Liver (tissue), 8 donors: ENCODE measurements at regions not wholly inside any gene's neighbourhood (a gene's known extent, or its start where the extent isn't known, plus 50 kb on each side); places are given as distances from the start of the nearest gene placed in this dataset.
A peak's percentile ranks its signal among the peaks of the same experiment; 100 is the strongest.

ENCODE experiments used
- DNase-seq: peaks from one replicate; pipeline ENCODE4 v3.0.0-alpha.2; 2017; ENCODE audit warnings: low spot score
- H3K27ac ChIP-seq, 2 donors: one replicate each; pipeline ENCODE4 v1.7.0; 2013; ENCODE audit warnings: inconsistent platforms in 2 of 2, low read length in 2 of 2, control low read depth in 1 of 2, low read depth in 1 of 2, mild to moderate bottlenecking in 1 of 2
- H3K27me3 ChIP-seq, 4 donors: one replicate each; pipeline versions ENCODE4 v1.6.1 to v1.7.0; 2013; ENCODE audit warnings: low read length in 3 of 4, inconsistent platforms in 1 of 4, mild to moderate bottlenecking in 1 of 4, moderate library complexity in 1 of 4; ENCODE audit not compliant: control insufficient read depth in 4 of 4, insufficient read depth in 4 of 4
- H3K36me3 ChIP-seq, 4 donors: one replicate each; pipeline versions ENCODE4 v1.6.1 to v1.7.0; 2013; ENCODE audit warnings: low read length in 3 of 4, mild to moderate bottlenecking in 3 of 4, low read depth in 1 of 4, moderate library complexity in 1 of 4; ENCODE audit not compliant: control insufficient read depth in 4 of 4, insufficient read depth in 3 of 4
- H3K4me1 ChIP-seq, 4 donors: one replicate each; pipeline versions ENCODE4 v1.6.1 to v1.7.0; 2013; ENCODE audit warnings: low read length in 3 of 4, mild to moderate bottlenecking in 3 of 4, moderate library complexity in 1 of 4; ENCODE audit not compliant: control insufficient read depth in 4 of 4, insufficient read depth in 4 of 4
- H3K4me3 ChIP-seq, 3 donors: one replicate each; pipeline versions ENCODE4 v1.6.1 to v1.7.0; 2013; ENCODE audit warnings: low read length in 3 of 3, control low read depth in 1 of 3, low read depth in 1 of 3, mild to moderate bottlenecking in 1 of 3
- H3K9ac ChIP-seq, 2 donors: one replicate each; pipeline ENCODE4 v1.7.0; 2013; ENCODE audit warnings: low read length in 2 of 2, mild to moderate bottlenecking in 2 of 2, moderate library complexity in 2 of 2, control low read depth in 1 of 2, low read depth in 1 of 2
- H3K9me3 ChIP-seq, 4 donors: one replicate each; pipeline versions ENCODE4 v1.6.1 to v1.7.0; 2013; ENCODE audit warnings: low read length in 3 of 4; ENCODE audit not compliant: control insufficient read depth in 4 of 4
- EGR1 ChIP-seq, 2 donors: IDR thresholded peaks; 2 replicates each; pipeline ENCODE4 v1.6.1; 2016 to 2018; ENCODE audit warnings: antibody characterized with exemption in 2 of 2, low read depth in 2 of 2
- FOXA1 ChIP-seq: IDR thresholded peaks from 2 replicates; pipeline ENCODE4 v1.6.1; 2016; ENCODE audit warnings: antibody characterized with exemption
- FOXA2 ChIP-seq: IDR thresholded peaks from 2 replicates; pipeline ENCODE4 v1.6.1; 2016; ENCODE audit warnings: antibody characterized with exemption
- GABPA ChIP-seq, 2 donors: IDR thresholded peaks in 1 of 2; conservative IDR thresholded peaks in 1 of 2; 2 replicates each; pipeline ENCODE4 v1.6.1; 2016; ENCODE audit warnings: antibody characterized with exemption in 2 of 2, mild to moderate bottlenecking in 1 of 2, moderate library complexity in 1 of 2
- HNF4G ChIP-seq: IDR thresholded peaks from 2 replicates; pipeline ENCODE4 v1.6.1; 2016; ENCODE audit warnings: antibody characterized with exemption
- MAX ChIP-seq: IDR thresholded peaks from 2 replicates; pipeline ENCODE4 v1.6.1; 2016; ENCODE audit warnings: antibody characterized with exemption
- NR2F2 ChIP-seq: IDR thresholded peaks from 2 replicates; pipeline ENCODE4 v1.6.1; 2016; ENCODE audit warnings: antibody characterized with exemption
- RXRA ChIP-seq, 2 donors: IDR thresholded peaks; 2 replicates each; pipeline ENCODE4 v1.6.1; 2017 to 2018; ENCODE audit warnings: antibody characterized with exemption in 2 of 2, mild to moderate bottlenecking in 1 of 2
- SP1 ChIP-seq: IDR thresholded peaks from 2 replicates; pipeline ENCODE4 v1.6.1; 2018; ENCODE audit warnings: antibody characterized with exemption, mild to moderate bottlenecking
- YY1 ChIP-seq: IDR thresholded peaks from 2 replicates; pipeline ENCODE4 v1.6.1; 2016; ENCODE audit warnings: antibody characterized with exemption, mild to moderate bottlenecking
- WGBS: extraction: QIAGEN DNeasy Blood & Tissue Kit; methylation state at CpG from one replicate; pipeline ENCODE4 v1.1.7; 2013; 5-methylcytosine and 5-hydroxymethylcytosine counted together
- TF ChIP-seq, protein P1 (sequence below): fragments of 150-350 bp; IDR thresholded peaks from 2 replicates; pipeline ENCODE4 v1.5.1; 2017; ENCODE audit warnings: improper control_type of control experiment, low read depth, low read length; ENCODE audit not compliant: missing input control
- TF ChIP-seq, protein P2 (sequence below): IDR thresholded peaks from 2 replicates; pipeline ENCODE4 v1.6.1; 2016; ENCODE audit warnings: antibody characterized with exemption, mild to moderate bottlenecking
- TF ChIP-seq, protein P3 (sequence below): IDR thresholded peaks from 2 replicates; pipeline ENCODE4 v1.6.1; 2016; ENCODE audit warnings: antibody characterized with exemption
- donor health status: healthy.
- donor health status: healthy.
- donor health status: healthy.
- donor health status: healthy.
- donor health status: healthy.

GRCh38 chr22:49227670-49228069, 600.0 kb downstream of the BRD1 start:
- no peak for DNase-seq
- Histone ChIP-seq H3K4me3 (no peak overlapping the region), H3K27ac (no peak overlapping the region), H3K27me3 (peaks cover 0 to 5% (median 0%) of the 10 kb centered on the region in 4 donors), H3K9ac (no peak overlapping the region), H3K36me3 (no peaks in the 10 kb centered on the region), H3K9me3 (no peaks in the 10 kb centered on the region), H3K4me1 (no peaks in the 10 kb centered on the region)
- WGBS, result 81% methylated on average over 6 of the region's 6 CpGs
- TF ChIP-seq, protein P1, sequence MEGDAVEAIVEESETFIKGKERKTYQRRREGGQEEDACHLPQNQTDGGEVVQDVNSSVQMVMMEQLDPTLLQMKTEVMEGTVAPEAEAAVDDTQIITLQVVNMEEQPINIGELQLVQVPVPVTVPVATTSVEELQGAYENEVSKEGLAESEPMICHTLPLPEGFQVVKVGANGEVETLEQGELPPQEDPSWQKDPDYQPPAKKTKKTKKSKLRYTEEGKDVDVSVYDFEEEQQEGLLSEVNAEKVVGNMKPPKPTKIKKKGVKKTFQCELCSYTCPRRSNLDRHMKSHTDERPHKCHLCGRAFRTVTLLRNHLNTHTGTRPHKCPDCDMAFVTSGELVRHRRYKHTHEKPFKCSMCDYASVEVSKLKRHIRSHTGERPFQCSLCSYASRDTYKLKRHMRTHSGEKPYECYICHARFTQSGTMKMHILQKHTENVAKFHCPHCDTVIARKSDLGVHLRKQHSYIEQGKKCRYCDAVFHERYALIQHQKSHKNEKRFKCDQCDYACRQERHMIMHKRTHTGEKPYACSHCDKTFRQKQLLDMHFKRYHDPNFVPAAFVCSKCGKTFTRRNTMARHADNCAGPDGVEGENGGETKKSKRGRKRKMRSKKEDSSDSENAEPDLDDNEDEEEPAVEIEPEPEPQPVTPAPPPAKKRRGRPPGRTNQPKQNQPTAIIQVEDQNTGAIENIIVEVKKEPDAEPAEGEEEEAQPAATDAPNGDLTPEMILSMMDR, result no peak
- TF ChIP-seq SP1, result no peak

DNA sequence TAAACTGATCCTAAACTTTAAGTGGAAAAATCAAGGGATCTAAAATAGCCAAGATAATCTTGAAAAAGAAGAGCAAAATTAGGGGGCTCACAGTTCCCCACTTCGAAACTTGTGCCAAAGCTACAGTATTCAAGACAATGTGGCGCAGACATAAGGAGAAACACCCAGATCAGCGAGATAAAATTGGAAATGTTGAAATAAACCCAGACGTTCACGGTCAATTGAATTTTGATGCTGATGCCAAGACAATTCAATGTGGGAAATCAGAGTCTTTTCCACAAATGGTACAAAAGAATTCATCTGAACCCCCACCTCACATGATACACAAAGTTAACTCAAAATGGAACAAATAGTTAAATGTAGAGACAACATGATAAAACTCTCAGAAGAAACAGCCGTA, 601.6 kb downstream of the BRD1 start:
- DNase-seq, result no peak
- no peaks in the 10 kb centered on the region for H3K36me3 ChIP-seq
- no peak overlapping the region for H3K27ac ChIP-seq
- 65% methylated on average over 6 of the region's 6 CpGs for WGBS
- no peaks in the 10 kb centered on the region for H3K9me3 ChIP-seq
- H3K9ac ChIP-seq, result no peak overlapping the region
- H3K4me3 ChIP-seq, result no peak overlapping the region
- no peaks in the 10 kb centered on the region for H3K4me1 ChIP-seq
- TF ChIP-seq SP1 (no peak), FOXA2 (no peak), YY1 (no peak), RXRA (IDR thresholded peaks at IDR 0.05) (no peak)
- TF ChIP-seq, protein P2, sequence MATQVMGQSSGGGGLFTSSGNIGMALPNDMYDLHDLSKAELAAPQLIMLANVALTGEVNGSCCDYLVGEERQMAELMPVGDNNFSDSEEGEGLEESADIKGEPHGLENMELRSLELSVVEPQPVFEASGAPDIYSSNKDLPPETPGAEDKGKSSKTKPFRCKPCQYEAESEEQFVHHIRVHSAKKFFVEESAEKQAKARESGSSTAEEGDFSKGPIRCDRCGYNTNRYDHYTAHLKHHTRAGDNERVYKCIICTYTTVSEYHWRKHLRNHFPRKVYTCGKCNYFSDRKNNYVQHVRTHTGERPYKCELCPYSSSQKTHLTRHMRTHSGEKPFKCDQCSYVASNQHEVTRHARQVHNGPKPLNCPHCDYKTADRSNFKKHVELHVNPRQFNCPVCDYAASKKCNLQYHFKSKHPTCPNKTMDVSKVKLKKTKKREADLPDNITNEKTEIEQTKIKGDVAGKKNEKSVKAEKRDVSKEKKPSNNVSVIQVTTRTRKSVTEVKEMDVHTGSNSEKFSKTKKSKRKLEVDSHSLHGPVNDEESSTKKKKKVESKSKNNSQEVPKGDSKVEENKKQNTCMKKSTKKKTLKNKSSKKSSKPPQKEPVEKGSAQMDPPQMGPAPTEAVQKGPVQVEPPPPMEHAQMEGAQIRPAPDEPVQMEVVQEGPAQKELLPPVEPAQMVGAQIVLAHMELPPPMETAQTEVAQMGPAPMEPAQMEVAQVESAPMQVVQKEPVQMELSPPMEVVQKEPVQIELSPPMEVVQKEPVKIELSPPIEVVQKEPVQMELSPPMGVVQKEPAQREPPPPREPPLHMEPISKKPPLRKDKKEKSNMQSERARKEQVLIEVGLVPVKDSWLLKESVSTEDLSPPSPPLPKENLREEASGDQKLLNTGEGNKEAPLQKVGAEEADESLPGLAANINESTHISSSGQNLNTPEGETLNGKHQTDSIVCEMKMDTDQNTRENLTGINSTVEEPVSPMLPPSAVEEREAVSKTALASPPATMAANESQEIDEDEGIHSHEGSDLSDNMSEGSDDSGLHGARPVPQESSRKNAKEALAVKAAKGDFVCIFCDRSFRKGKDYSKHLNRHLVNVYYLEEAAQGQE, result no peak
- peaks cover 0 to 5% (median 0%) of the 10 kb centered on the region in 4 donors for H3K27me3 ChIP-seq

- Histone ChIP-seq H3K27me3 (peaks cover 0 to 5% (median 0%) of the 10 kb centered on the region in 4 donors), H3K4me3 (no peak overlapping the region), H3K9me3 (no peaks in the 10 kb centered on the region), H3K9ac (no peak overlapping the region), H3K36me3 (no peaks in the 10 kb centered on the region), H3K4me1 (no peaks in the 10 kb centered on the region), H3K27ac (no peak overlapping the region)
- WGBS, result 65% methylated on average over 4 of the region's 4 CpGs
- TF ChIP-seq EGR1 (IDR thresholded peaks at IDR 0.05; ENCODE audit: low read depth in 2 of 2) (no peak), RXRA (IDR thresholded peaks at IDR 0.05) (no peak), NR2F2 (no peak), MAX (no peak), HNF4G (no peak), GABPA (IDR thresholded peaks at IDR 0.05 in 1 of 2, conservative IDR thresholded peaks at IDR 0.05 in 1 of 2) (no peak), FOXA1 (no peak)
- TF ChIP-seq, protein P3, sequence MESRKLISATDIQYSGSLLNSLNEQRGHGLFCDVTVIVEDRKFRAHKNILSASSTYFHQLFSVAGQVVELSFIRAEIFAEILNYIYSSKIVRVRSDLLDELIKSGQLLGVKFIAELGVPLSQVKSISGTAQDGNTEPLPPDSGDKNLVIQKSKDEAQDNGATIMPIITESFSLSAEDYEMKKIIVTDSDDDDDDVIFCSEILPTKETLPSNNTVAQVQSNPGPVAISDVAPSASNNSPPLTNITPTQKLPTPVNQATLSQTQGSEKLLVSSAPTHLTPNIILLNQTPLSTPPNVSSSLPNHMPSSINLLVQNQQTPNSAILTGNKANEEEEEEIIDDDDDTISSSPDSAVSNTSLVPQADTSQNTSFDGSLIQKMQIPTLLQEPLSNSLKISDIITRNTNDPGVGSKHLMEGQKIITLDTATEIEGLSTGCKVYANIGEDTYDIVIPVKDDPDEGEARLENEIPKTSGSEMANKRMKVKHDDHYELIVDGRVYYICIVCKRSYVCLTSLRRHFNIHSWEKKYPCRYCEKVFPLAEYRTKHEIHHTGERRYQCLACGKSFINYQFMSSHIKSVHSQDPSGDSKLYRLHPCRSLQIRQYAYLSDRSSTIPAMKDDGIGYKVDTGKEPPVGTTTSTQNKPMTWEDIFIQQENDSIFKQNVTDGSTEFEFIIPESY, result no peak
- peak; percentile 5 for DNase-seq
Measured at GRCh38 chr22:49224243-49224642, 603.4 kb downstream of the BRD1 start.
